A673 (cell line): ENCODE measurements at regions not wholly inside any gene's neighbourhood (a gene's known extent, or its start where the extent isn't known, plus 50 kb on each side); places are given as distances from the start of the nearest gene placed in this dataset.

Experiments
- BruUV-seq: library from RNA; stranded (reverse); fragments of 400-500 nt; replicated peaks from 2 replicates; lab custom pipeline; 2021; lab: Mats Ljungman, UMichigan
- CTCF ChIA-PET: fragments of 300-600 bp; sonication (Branson Sonifier 250); formaldehyde crosslinking; loops from one replicate; lab custom pipeline; 2022; ENCODE audit warnings: antibody characterized with exemption; lab: Charles Lee
- POLR2A ChIA-PET: fragments of 300-600 bp; sonication (Branson Sonifier 250); formaldehyde crosslinking; loops from one replicate; lab custom pipeline; 2022; ENCODE audit warnings: antibody characterized with exemption; ENCODE audit not compliant: low non-redundant PET; lab: Charles Lee
- DNase-seq: peaks from one replicate; pipeline ENCODE4 v3.0.0-alpha.2; 2015; ENCODE audit warnings: low spot score
- H3K27ac ChIP-seq: fragments of 200-600 bp; sonication (generic); 2 replicates; pipeline ENCODE4 v1.5.1; 2016; ENCODE audit warnings: mixed run types, low read depth, mild to moderate bottlenecking, mixed read lengths, antibody characterized with exemption, low read length; ENCODE audit not compliant: poor library complexity, severe bottlenecking
- H3K27me3 ChIP-seq: fragments of 200-600 bp; sonication (generic); replicated peaks from 2 replicates; pipeline ENCODE4 v1.6.1; 2017; ENCODE audit warnings: mixed run types, low read depth, mild to moderate bottlenecking, mixed read lengths, antibody characterized with exemption, low read length; ENCODE audit not compliant: insufficient read depth, poor library complexity
- H3K36me3 ChIP-seq: fragments of 200-600 bp; sonication (generic); 2 replicates; pipeline ENCODE4 v1.6.1; 2016; ENCODE audit warnings: mixed run types, mild to moderate bottlenecking, mixed read lengths, antibody characterized with exemption, low read length; ENCODE audit not compliant: insufficient read depth, poor library complexity, severe bottlenecking
- H3K4me1 ChIP-seq: fragments of 200-600 bp; sonication (generic); 2 replicates; pipeline ENCODE4 v1.6.1; 2017; ENCODE audit warnings: mixed run types, mild to moderate bottlenecking, mixed read lengths, antibody characterized with exemption, low read length; ENCODE audit not compliant: insufficient read depth, poor library complexity, severe bottlenecking
- H3K4me3 ChIP-seq: fragments of 200-600 bp; sonication (generic); 2 replicates; pipeline ENCODE4 v1.5.1; 2016; ENCODE audit warnings: low read depth, mixed run types, mild to moderate bottlenecking, mixed read lengths, low read length; ENCODE audit not compliant: poor library complexity, severe bottlenecking
- H3K9me3 ChIP-seq: fragments of 200-600 bp; sonication (generic); 2 replicates; pipeline ENCODE4 v1.6.1; 2016; ENCODE audit warnings: mixed run types, low read depth, mild to moderate bottlenecking, mixed read lengths, antibody characterized with exemption, low read length; ENCODE audit not compliant: poor library complexity, severe bottlenecking
- CTCF ChIP-seq: fragments of 300-800, 200-600 bp; sonication (generic); conservative IDR thresholded peaks from 2 replicates; pipeline ENCODE4 v1.5.1; 2017; ENCODE audit warnings: low read depth, mild to moderate bottlenecking, antibody characterized with exemption, low read length, moderate library complexity, mixed read lengths
- EZH2 ChIP-seq: fragments of 200-600 bp; sonication (generic); IDR thresholded peaks from 2 replicates; pipeline ENCODE4 v1.6.1; 2017; ENCODE audit warnings: borderline replicate concordance, low read depth, mild to moderate bottlenecking, mixed read lengths, antibody characterized with exemption, low read length; ENCODE audit not compliant: poor library complexity, severe bottlenecking
- intact Hi-C: fragments of 100-400 bp; cut with micrococcal nuclease; formaldehyde crosslinking; loops from one replicate; pipeline ENCODE4 v1.10.0; 2022; ENCODE audit not compliant: unreplicated experiment

DNA sequence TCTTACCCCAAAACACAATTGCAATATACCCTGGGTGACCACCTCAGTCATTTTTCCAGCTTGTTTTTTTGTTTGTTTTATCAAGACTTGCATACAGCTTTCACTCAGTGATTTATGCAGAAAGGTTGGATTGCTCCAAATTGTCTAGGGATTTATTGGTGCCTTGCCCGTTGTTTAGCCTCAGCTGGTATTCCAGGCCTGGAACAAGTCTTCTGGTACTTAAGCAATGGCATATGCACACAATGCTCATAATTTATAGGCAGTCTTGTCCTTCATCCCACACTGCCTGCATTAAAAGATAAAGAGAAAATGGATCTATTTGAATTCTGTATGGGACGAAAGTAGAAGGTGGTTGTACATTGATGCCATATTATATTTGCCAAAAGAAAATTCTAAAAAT is 392.5 kb downstream of the ADAMTS20 start:
- intact Hi-C loops: no loop called here
- POLR2A ChIA-PET: no interaction called here
- no peaks in the 10 kb centered on the region for H3K27me3 ChIP-seq
- H3K36me3 ChIP-seq: no peaks in the 10 kb centered on the region
- no peak for DNase-seq
- H3K4me3 ChIP-seq: no peak overlapping the region
- no TSS peak for BruUV-seq
- no peaks in the 10 kb centered on the region for H3K9me3 ChIP-seq
- CTCF ChIA-PET: no interaction called here
- TF ChIP-seq EZH2: no peak
- no peak for TF ChIP-seq CTCF
- H3K27ac ChIP-seq: no peak overlapping the region
- H3K4me1 ChIP-seq: no peaks in the 10 kb centered on the region

DNA sequence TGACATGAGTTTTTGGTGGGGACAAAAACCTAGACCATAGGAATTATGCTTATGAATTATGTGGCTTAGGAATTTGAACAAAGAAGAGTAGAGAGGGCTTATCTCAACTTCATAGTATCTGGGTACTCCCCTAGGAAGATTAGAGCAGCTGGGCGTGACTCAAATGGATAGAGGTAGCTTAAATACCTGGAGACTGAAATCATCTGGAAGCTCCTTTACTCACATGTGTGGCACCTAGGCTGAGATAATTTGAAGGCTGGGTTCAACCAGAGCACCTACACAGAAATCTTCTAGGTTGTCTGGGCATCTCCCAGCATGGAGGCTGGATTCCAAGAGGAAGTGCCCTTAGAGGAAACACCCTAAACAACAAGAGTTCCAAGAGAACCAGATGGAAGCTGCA is 393.9 kb downstream of the ADAMTS20 start:
- CTCF ChIA-PET: no interaction called here
- Histone ChIP-seq H3K27me3 (no peaks in the 10 kb centered on the region), H3K27ac (no peak overlapping the region), H3K36me3 (no peaks in the 10 kb centered on the region), H3K4me3 (no peak overlapping the region), H3K4me1 (no peaks in the 10 kb centered on the region), H3K9me3 (no peaks in the 10 kb centered on the region)
- TF ChIP-seq EZH2: no peak
- TF ChIP-seq CTCF: no peak
- intact Hi-C loops: no loop called here
- no peak for DNase-seq
- BruUV-seq: no TSS peak
- POLR2A ChIA-PET: no interaction called here

- no peaks in the 10 kb centered on the region for H3K36me3 ChIP-seq
- H3K4me1 ChIP-seq: no peaks in the 10 kb centered on the region
- ChIA-PET CTCF (no interaction called here), POLR2A (no interaction called here)
- BruUV-seq: no TSS peak
- no peak overlapping the region for H3K27ac ChIP-seq
- no peaks in the 10 kb centered on the region for H3K9me3 ChIP-seq
- no peak for DNase-seq
- no peak overlapping the region for H3K4me3 ChIP-seq
- intact Hi-C loops: no loop called here
- TF ChIP-seq EZH2 (no peak), CTCF (no peak)
- no peaks in the 10 kb centered on the region for H3K27me3 ChIP-seq
These were observed 396.6 kb downstream of the ADAMTS20 start for GRCh38 chr12:43155376-43155775.
